A549 (cell line): ENCODE measurements at regions not wholly inside any gene's neighbourhood (a gene's known extent, or its start where the extent isn't known, plus 50 kb on each side); places are given as distances from the start of the nearest gene placed in this dataset.

Source experiments
- ATAC-seq, 2 experiments: fragments of 200-7000 bp in 1 of 2; fragments of >200 bp in 1 of 2; cut with Nextera tagmentation in 1 of 2; cut with Tn5 transposase in 1 of 2; 3 replicates each; pipeline versions ENCODE4 v1.8.0 to v1.9.1; 2018 to 2020; ENCODE audit warnings: mild to moderate bottlenecking in 1 of 2, moderate library complexity in 1 of 2
- CTCF ChIA-PET: fragments of 300-600 bp; sonication (Branson Sonifier 250); formaldehyde crosslinking; extraction: SDS; loops from one replicate; lab custom pipeline; 2021; ENCODE audit warnings: antibody characterized with exemption, inconsistent platforms; lab: Yijun Ruan, JAX
- POLR2A ChIA-PET: fragments of 350-600 bp; formaldehyde crosslinking; extraction: SDS; loops from one replicate; lab custom pipeline; 2021; ENCODE audit warnings: antibody characterized with exemption, inconsistent platforms; lab: Yijun Ruan, JAX
- DNase-seq, 2 experiments: peaks; one replicate each; pipeline versions ENCODE4 v3.0.0 to v3.0.0-alpha.2; 2011 to 2016; ENCODE audit warnings: low read depth in 1 of 2, low spot score in 1 of 2
- FAIRE-seq: peaks from 2 replicates; lab custom pipeline; 2011; peaks lifted over from hg19 to GRCh38; lab: Jason Lieb, UNC
- H3K27ac ChIP-seq, 2 experiments: fragments of >200 bp; sonication (Bioruptor Twin); formaldehyde crosslinking; 3 replicates each; pipeline ENCODE4 v1.5.1; 2016 to 2017
- H3K4me1 ChIP-seq: fragments of >200 bp; sonication (Bioruptor Twin); formaldehyde crosslinking; 3 replicates; pipeline ENCODE4 v1.6.1; 2016
- H3K4me2 ChIP-seq: fragments of >200 bp; sonication (Bioruptor Twin); formaldehyde crosslinking; 3 replicates; pipeline ENCODE4 v1.6.1; 2016
- H3K4me3 ChIP-seq: fragments of >200 bp; sonication (Bioruptor Twin); formaldehyde crosslinking; 3 replicates; pipeline ENCODE4 v1.5.1; 2016
- H3K9me3 ChIP-seq: fragments of >200 bp; sonication (Bioruptor Twin); formaldehyde crosslinking; 3 replicates; pipeline ENCODE4 v1.6.1; 2016
- ATOH8 ChIP-seq: fragments of 250-450 bp; sonication (Bioruptor Pico); IDR thresholded peaks from 2 replicates; pipeline ENCODE4 v1.5.0; 2020; ENCODE audit warnings: low read depth, mild to moderate bottlenecking, moderate library complexity
- BCL3 ChIP-seq: fragments of >200 bp; sonication (Bioruptor Twin); formaldehyde crosslinking; IDR thresholded peaks from 3 replicates; pipeline ENCODE4 v1.6.1; 2016
- CBX8 ChIP-seq: fragments of 200-600 bp; sonication (generic); IDR thresholded peaks from 2 replicates; pipeline ENCODE4 v1.6.1; 2016
- CEBPB ChIP-seq, 2 experiments: fragments of >200 bp in 1 of 2; sonication (Bioruptor Twin) in 1 of 2; formaldehyde crosslinking in 1 of 2; IDR thresholded peaks; 2 replicates each; pipeline ENCODE4 v1.6.1; 2012 to 2016
- CTCF ChIP-seq: fragments of >200 bp; sonication (Bioruptor Twin); formaldehyde crosslinking; IDR thresholded peaks from 3 replicates; pipeline ENCODE4 v1.5.1; 2016
- E2F6 ChIP-seq: IDR thresholded peaks from 2 replicates; pipeline ENCODE4 v1.6.1; 2012; ENCODE audit warnings: low read depth, borderline replicate concordance
- EP300 ChIP-seq, 2 experiments: fragments of >200 bp; sonication (Bioruptor Twin); formaldehyde crosslinking; IDR thresholded peaks; 2 replicates in 1 of 2; 3 replicates in 1 of 2; pipeline ENCODE4 v1.6.1; 2016 to 2017
- ESRRA ChIP-seq: fragments of 150-350 bp; IDR thresholded peaks from 2 replicates; pipeline ENCODE4 v1.6.1; 2014; ENCODE audit warnings: mild to moderate bottlenecking, low read length, borderline replicate concordance
- FOXS1 ChIP-seq: fragments of 250-450 bp; sonication (Bioruptor Pico); IDR thresholded peaks from 2 replicates; pipeline ENCODE4 v1.5.0; 2020; ENCODE audit warnings: mild to moderate bottlenecking, moderate library complexity
- HES2 ChIP-seq: fragments of >200 bp; sonication (Bioruptor Twin); formaldehyde crosslinking; IDR thresholded peaks from 2 replicates; pipeline ENCODE4 v1.6.1; 2016
- HOXB13 ChIP-seq: fragments of 250-450 bp; sonication (Bioruptor Pico); IDR thresholded peaks from 2 replicates; pipeline ENCODE4 v1.5.0; 2020; ENCODE audit warnings: low read depth, mild to moderate bottlenecking, moderate library complexity
- KDM1A ChIP-seq: fragments of 200-600 bp; sonication (generic); IDR thresholded peaks from 2 replicates; pipeline ENCODE4 v1.6.1; 2016; ENCODE audit warnings: low read depth, mild to moderate bottlenecking
- KDM5A ChIP-seq: fragments of 200-600 bp; sonication (generic); IDR thresholded peaks from 2 replicates; pipeline ENCODE4 v1.6.1; 2016; ENCODE audit warnings: antibody characterized with exemption, mild to moderate bottlenecking
- MAFK ChIP-seq: fragments of 450-650 bp; IDR thresholded peaks from 2 replicates; pipeline ENCODE4 v1.6.1; 2014; ENCODE audit not compliant: partially characterized antibody
- MAX ChIP-seq: IDR thresholded peaks from 2 replicates; pipeline ENCODE4 v1.6.1; 2012
- MYC ChIP-seq: IDR thresholded peaks from 2 replicates; pipeline ENCODE4 v1.6.1; 2012; ENCODE audit warnings: mild to moderate bottlenecking, inconsistent platforms, low read length, improper control_type of control experiment, borderline replicate concordance
- NFE2L2 ChIP-seq: fragments of 150-350 bp; conservative IDR thresholded peaks from 2 replicates; pipeline ENCODE4 v1.6.1; 2014; ENCODE audit warnings: low read length
- NR3C1 ChIP-seq: fragments of >200 bp; sonication (Bioruptor Twin); formaldehyde crosslinking; IDR thresholded peaks from 3 replicates; pipeline ENCODE4 v1.6.1; 2017
- PBX3 ChIP-seq: IDR thresholded peaks from 2 replicates; pipeline ENCODE4 v1.6.1; 2012
- PHF8 ChIP-seq: fragments of 200-600 bp; sonication (generic); IDR thresholded peaks from 2 replicates; pipeline ENCODE4 v1.6.1; 2016; ENCODE audit warnings: low read depth, mild to moderate bottlenecking, antibody characterized with exemption, moderate library complexity, borderline replicate concordance
- RARB ChIP-seq: fragments of 250-450 bp; sonication (Bioruptor Pico); IDR thresholded peaks from 2 replicates; pipeline ENCODE4 v1.8.0; 2021; ENCODE audit warnings: mild to moderate bottlenecking, moderate library complexity
- RCOR1 ChIP-seq: fragments of 150-350 bp; IDR thresholded peaks from 2 replicates; pipeline ENCODE4 v1.6.1; 2014; ENCODE audit warnings: antibody characterized with exemption, low read length, low read depth
- RNF2 ChIP-seq: fragments of 200-600 bp; sonication (generic); IDR thresholded peaks from 2 replicates; pipeline ENCODE4 v1.6.1; 2016; ENCODE audit warnings: low read depth, mild to moderate bottlenecking, antibody characterized with exemption, moderate library complexity, borderline replicate concordance
- SMC3 ChIP-seq: fragments of >200 bp; sonication (Bioruptor Twin); formaldehyde crosslinking; IDR thresholded peaks from 3 replicates; pipeline ENCODE4 v1.6.1; 2018; ENCODE audit warnings: inconsistent platforms
- TP53 ChIP-seq: fragments of 250-450 bp; sonication (Bioruptor Pico); IDR thresholded peaks from 2 replicates; pipeline ENCODE4 v1.5.0; 2021; ENCODE audit warnings: mild to moderate bottlenecking, moderate library complexity
- ZC3H11A ChIP-seq: fragments of 450-650 bp; IDR thresholded peaks from 2 replicates; pipeline ENCODE4 v1.6.1; 2014; ENCODE audit warnings: antibody characterized with exemption, mild to moderate bottlenecking
- ZNF302 ChIP-seq: fragments of 250-450 bp; sonication (Bioruptor Pico); IDR thresholded peaks from 2 replicates; pipeline ENCODE4 v1.9.0; 2021; ENCODE audit warnings: inconsistent platforms, mild to moderate bottlenecking, moderate library complexity
- WGBS: methylation state at CpG from one replicate; pipeline ENCODE4 v1.1.6; 2017; ENCODE audit errors: missing lambda C conversion rate; 5-methylcytosine and 5-hydroxymethylcytosine counted together

- ChIA-PET CTCF (no interaction called here), POLR2A (no interaction called here)
- no peaks in the 10 kb centered on the region for H3K9me3 ChIP-seq
- WGBS, result 42% methylated on average over 1 of the region's 1 CpG
- no peak overlapping the region for H3K4me3 ChIP-seq
- FAIRE-seq (no peak), DNase-seq (no peak), ATAC-seq (no peak)
- no peak for TF ChIP-seq NR3C1
- TF ChIP-seq CBX8, result no peak
- TF ChIP-seq FOXS1, result no peak
- TF ChIP-seq EP300 (IDR thresholded peaks at IDR 0.05), result no peak
- TF ChIP-seq NFE2L2, result no peak
- TF ChIP-seq RCOR1, result no peak
- TF ChIP-seq ZC3H11A, result no peak
- TF ChIP-seq HES2, result no peak
- no peak for TF ChIP-seq PHF8
- TF ChIP-seq CTCF, result no peak
- no peak for TF ChIP-seq PBX3
- no peak for TF ChIP-seq SMC3
- no peak for TF ChIP-seq RNF2
- TF ChIP-seq MAX, result no peak
- TF ChIP-seq ESRRA, result no peak
- H3K27ac ChIP-seq, result no peak overlapping the region
- no peaks in the 10 kb centered on the region for H3K4me1 ChIP-seq
- no peak overlapping the region for H3K4me2 ChIP-seq
Observed at GRCh38 chr3:36302626-36303025, 77.7 kb upstream of the STAC start.

- 8% methylated on average over 5 of the region's 5 CpGs for WGBS
- no peak for ATAC-seq
- ChIA-PET CTCF (no interaction called here), POLR2A (no interaction called here)
- Histone ChIP-seq H3K4me2 (no peak overlapping the region), H3K4me1 (no peaks in the 10 kb centered on the region), H3K4me3 (no peak overlapping the region), H3K9me3 (no peaks in the 10 kb centered on the region), H3K27ac (no peak overlapping the region)
- no peak for FAIRE-seq
- no peak for DNase-seq
- no peak for TF ChIP-seq ZNF302 (CRISPR knock-in tag)
- TF ChIP-seq KDM1A, result no peak
- no peak for TF ChIP-seq MAFK
- TF ChIP-seq KDM5A, result no peak
- no peak for TF ChIP-seq E2F6
- TF ChIP-seq NR3C1, result no peak
- TF ChIP-seq ZC3H11A, result no peak
- no peak for TF ChIP-seq BCL3
- TF ChIP-seq CEBPB (IDR thresholded peaks at IDR 0.05), result no peak
- no peak for TF ChIP-seq NFE2L2
- TF ChIP-seq ESRRA, result no peak
- TF ChIP-seq TP53 (CRISPR knock-in tag), result no peak
- TF ChIP-seq ATOH8 (CRISPR knock-in tag), result no peak
- no peak for TF ChIP-seq PBX3
- no peak for TF ChIP-seq MYC
- no peak for TF ChIP-seq CTCF
- TF ChIP-seq HOXB13, result no peak
- no peak for TF ChIP-seq RARB
Observed at GRCh38 chr3:36303286-36303685, 77.0 kb upstream of the STAC start.
